Astrocyte of the spinal cord (primary cell): ENCODE measurements at regions not wholly inside any gene's neighbourhood (a gene's known extent, or its start where the extent isn't known, plus 50 kb on each side); places are given as distances from the start of the nearest gene placed in this dataset.
A peak's percentile ranks its signal among the peaks of the same experiment; 100 is the strongest.
"Not testable (repeated sequence)": the region's sequence is repeated elsewhere in the genome, so short reads cannot be mapped to it uniquely, and the experiment has no call there.

Source experiments
- DNase-seq: peaks from one replicate; pipeline ENCODE4 v3.0.0; 2011; ENCODE audit warnings: low read depth, low spot score
- H3K4me3 ChIP-seq: 2 replicates; pipeline ENCODE4 v1.5.1; 2011; ENCODE audit warnings: low read depth, mild to moderate bottlenecking, low read length, moderate library complexity
- CTCF ChIP-seq: IDR thresholded peaks from 2 replicates; pipeline ENCODE4 v1.5.1; 2012; ENCODE audit warnings: low read depth, mild to moderate bottlenecking, low read length, inconsistent platforms
- in situ Hi-C: cut with HindIII; loops from 2 replicates; pipeline ENCODE4 v1.10.0; 2017; ENCODE audit warnings: low sequenced_read_pairs

- in situ Hi-C loops: no loop called here
- no peak for DNase-seq
- no peak overlapping the region for H3K4me3 ChIP-seq
- TF ChIP-seq CTCF: no peak
Observed at GRCh38 chr3:144873066-144873465, 901.4 kb downstream of the DIPK2A start.

DNA sequence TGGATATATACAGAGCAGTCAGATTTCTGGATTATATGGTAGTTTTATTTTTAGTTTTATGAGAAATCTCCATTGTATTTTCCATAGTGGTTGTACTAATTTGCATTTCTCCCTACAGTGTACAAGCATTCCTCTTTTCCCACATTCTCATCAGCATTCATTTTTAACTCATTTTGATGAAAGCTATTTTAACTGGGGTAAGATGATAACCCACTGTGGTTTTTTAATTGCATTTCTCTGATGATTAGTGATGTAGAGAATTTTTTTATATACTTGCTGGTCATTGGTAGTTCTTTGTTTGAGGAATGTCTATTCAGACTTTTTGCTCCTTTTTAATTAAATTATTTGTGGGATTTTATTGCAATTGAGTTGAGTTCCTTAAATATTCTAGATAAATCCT, 903.6 kb downstream of the DIPK2A start:
- DNase-seq: peak; percentile 14
- in situ Hi-C loops: no loop called here
- no peak for TF ChIP-seq CTCF
- no peak overlapping the region for H3K4me3 ChIP-seq

DNA sequence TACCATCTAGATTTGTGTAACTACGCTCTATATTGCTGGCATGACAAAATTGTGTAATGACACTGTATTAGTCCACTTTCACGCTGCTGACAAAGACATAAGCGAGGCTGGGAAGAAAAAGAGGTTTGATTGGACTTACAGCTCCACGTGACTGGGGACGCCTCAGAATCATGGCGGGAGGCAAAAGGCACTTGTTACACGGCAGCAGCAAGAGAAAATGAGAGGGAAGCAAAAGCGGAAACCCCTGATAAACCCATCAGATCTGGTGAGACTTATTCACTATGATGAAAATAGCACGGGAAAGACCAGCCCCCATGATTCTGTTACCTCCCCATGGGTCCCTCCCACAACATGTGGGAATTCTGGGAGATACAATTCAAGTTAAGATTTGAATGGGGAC, 905.7 kb downstream of the DIPK2A start:
- in situ Hi-C loops: no loop called here

GRCh38 chr3:144879701-144880100, 908.1 kb downstream of the DIPK2A start:
- in situ Hi-C loops: no loop called here
- no peak overlapping the region for H3K4me3 ChIP-seq
- no peak for DNase-seq
- no peak for TF ChIP-seq CTCF

More for the DNA sequence above, 905.7 kb downstream of the DIPK2A start:
- no peak overlapping the region for H3K4me3 ChIP-seq
- no peak for TF ChIP-seq CTCF
- DNase-seq: no peak

GRCh38 chr3:144893980-144894379, 922.4 kb downstream of the DIPK2A start:
- in situ Hi-C loops: no loop called here
- no peak for DNase-seq
- H3K4me3 ChIP-seq: no peak overlapping the region
- no peak for TF ChIP-seq CTCF

DNA sequence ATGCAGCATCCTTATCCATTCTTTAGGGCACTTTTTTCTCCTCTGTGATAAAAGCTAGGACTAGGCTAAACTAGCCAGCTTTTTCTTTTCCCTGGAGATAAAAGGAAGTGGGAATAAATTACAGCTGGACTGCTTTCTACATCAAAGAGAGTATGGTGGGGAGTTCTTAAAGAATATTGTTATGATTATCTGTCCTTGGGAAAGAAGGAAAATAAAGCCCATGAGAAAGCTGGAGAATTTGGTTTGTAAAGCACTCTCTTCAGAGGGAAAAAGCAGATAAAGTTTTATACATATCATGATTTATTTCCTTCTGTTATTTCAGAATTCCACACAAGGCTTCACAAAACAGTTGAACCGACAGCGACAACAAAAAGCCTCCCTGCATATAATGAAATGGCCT, 923.0 kb downstream of the DIPK2A start:
- TF ChIP-seq CTCF: no peak
- H3K4me3 ChIP-seq: no peak overlapping the region
- no peak for DNase-seq
- in situ Hi-C loops: no loop called here

- in situ Hi-C loops: no loop called here
- TF ChIP-seq CTCF: no peak
- no peak for DNase-seq
- H3K4me3 ChIP-seq: no peak overlapping the region
Observed at GRCh38 chr3:144900366-144900765, 928.7 kb downstream of the DIPK2A start.

- in situ Hi-C loops, H3K4me3 ChIP-seq, DNase-seq: not testable (repeated sequence)
Observed at GRCh38 chr3:144907581-144907980, 936.0 kb downstream of the DIPK2A start.
